Tibial nerve (tissue), 4 donors: ENCODE measurements at regions not wholly inside any gene's neighbourhood (a gene's known extent, or its start where the extent isn't known, plus 50 kb on each side); places are given as distances from the start of the nearest gene placed in this dataset.

Experiments
- DNase-seq, 2 donors: peaks; one replicate each; pipeline ENCODE4 v3.0.0-alpha.2; 2019; ENCODE audit warnings: low spot score in 2 of 2
- H3K27ac ChIP-seq, 4 donors: fragments of 200-600 bp; sonication (generic) in 3 of 4; one replicate each; pipeline ENCODE4 v1.5.1; 2017 to 2019; ENCODE audit warnings: mild to moderate bottlenecking in 1 of 4
- H3K27me3 ChIP-seq, 2 donors: fragments of 200-600 bp; sonication (generic) in 1 of 2; one replicate each; pipeline versions ENCODE4 v1.5.1 to v1.6.0; 2017 to 2019
- H3K36me3 ChIP-seq, 3 donors: fragments of 200-600 bp; sonication (generic); one replicate each; pipeline ENCODE4 v1.5.1; 2018 to 2019
- H3K4me1 ChIP-seq, 4 donors: fragments of 200-600 bp; sonication (generic) in 3 of 4; one replicate each; pipeline ENCODE4 v1.5.1; 2017 to 2019
- H3K4me3 ChIP-seq, 4 donors: fragments of 200-600 bp; sonication (generic) in 3 of 4; one replicate each; pipeline ENCODE4 v1.5.1; 2017 to 2019; ENCODE audit warnings: mild to moderate bottlenecking in 1 of 4, moderate library complexity in 1 of 4
- H3K9me3 ChIP-seq, 4 donors: fragments of 200-600 bp; sonication (generic) in 3 of 4; one replicate each; pipeline ENCODE4 v1.5.1; 2017 to 2019
- EP300 ChIP-seq, 2 donors: sonication (generic); formaldehyde crosslinking; IDR thresholded peaks; one replicate each; pipeline ENCODE4 v1.6.1; 2017; ENCODE audit warnings: antibody characterized with exemption in 2 of 2, mild to moderate bottlenecking in 1 of 2
- POLR2A ChIP-seq, 2 donors: fragments of 450-650 bp; IDR thresholded peaks; one replicate each; pipeline ENCODE4 v1.6.1; 2017; ENCODE audit warnings: antibody characterized with exemption in 2 of 2, mild to moderate bottlenecking in 2 of 2, moderate library complexity in 2 of 2
- WGBS, 2 donors: methylation state at CpG; one replicate each; pipeline ENCODE4 v1.1.5; 2018; 5-methylcytosine and 5-hydroxymethylcytosine counted together
- TF ChIP-seq, protein P1 (sequence below), 5 experiments: fragments of 200-600 bp in 3 of 5; fragments of 450-650 bp in 2 of 5; sonication (generic) in 3 of 5; IDR thresholded peaks; one replicate each; pipeline ENCODE4 v1.5.1; 2016 to 2019; ENCODE audit warnings: antibody characterized with exemption in 5 of 5, mild to moderate bottlenecking in 3 of 5, moderate library complexity in 2 of 5

DNA sequence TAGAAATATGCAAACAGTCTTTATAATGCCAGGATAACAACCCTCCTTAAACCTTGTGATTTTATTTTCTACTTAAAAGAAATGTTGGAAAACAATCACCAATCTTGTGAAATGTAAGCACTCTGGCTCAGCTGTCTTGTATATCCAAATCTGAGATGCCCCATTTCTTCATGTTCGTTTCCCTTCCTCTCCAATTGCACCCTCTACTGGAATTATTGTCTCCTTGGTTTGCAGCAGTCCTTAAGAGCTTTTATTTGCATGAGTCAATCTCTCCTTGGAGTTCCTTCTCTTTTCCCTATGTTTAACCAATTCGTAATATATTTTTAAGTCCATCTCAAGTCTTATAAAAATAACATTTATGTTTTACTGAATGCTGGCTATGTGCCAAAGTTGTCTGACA is 362.0 kb upstream of the CDH10 start:
- Histone ChIP-seq H3K9me3 (no peaks in the 10 kb centered on the region), H3K36me3 (no peaks in the 10 kb centered on the region), H3K4me1 (no peaks in the 10 kb centered on the region), H3K27ac (no peak overlapping the region), H3K4me3 (no peak overlapping the region), H3K27me3 (no peaks in the 10 kb centered on the region)
- no peak for DNase-seq
- TF ChIP-seq, protein P1, sequence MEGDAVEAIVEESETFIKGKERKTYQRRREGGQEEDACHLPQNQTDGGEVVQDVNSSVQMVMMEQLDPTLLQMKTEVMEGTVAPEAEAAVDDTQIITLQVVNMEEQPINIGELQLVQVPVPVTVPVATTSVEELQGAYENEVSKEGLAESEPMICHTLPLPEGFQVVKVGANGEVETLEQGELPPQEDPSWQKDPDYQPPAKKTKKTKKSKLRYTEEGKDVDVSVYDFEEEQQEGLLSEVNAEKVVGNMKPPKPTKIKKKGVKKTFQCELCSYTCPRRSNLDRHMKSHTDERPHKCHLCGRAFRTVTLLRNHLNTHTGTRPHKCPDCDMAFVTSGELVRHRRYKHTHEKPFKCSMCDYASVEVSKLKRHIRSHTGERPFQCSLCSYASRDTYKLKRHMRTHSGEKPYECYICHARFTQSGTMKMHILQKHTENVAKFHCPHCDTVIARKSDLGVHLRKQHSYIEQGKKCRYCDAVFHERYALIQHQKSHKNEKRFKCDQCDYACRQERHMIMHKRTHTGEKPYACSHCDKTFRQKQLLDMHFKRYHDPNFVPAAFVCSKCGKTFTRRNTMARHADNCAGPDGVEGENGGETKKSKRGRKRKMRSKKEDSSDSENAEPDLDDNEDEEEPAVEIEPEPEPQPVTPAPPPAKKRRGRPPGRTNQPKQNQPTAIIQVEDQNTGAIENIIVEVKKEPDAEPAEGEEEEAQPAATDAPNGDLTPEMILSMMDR (IDR thresholded peaks at IDR 0.05) = no peak
- no peak for TF ChIP-seq POLR2A (IDR thresholded peaks at IDR 0.05)
- TF ChIP-seq EP300 (IDR thresholded peaks at IDR 0.05) = no peak
- WGBS, 2 donors = 19 to 30% methylated on average over 2 of the region's 2 CpGs

DNA sequence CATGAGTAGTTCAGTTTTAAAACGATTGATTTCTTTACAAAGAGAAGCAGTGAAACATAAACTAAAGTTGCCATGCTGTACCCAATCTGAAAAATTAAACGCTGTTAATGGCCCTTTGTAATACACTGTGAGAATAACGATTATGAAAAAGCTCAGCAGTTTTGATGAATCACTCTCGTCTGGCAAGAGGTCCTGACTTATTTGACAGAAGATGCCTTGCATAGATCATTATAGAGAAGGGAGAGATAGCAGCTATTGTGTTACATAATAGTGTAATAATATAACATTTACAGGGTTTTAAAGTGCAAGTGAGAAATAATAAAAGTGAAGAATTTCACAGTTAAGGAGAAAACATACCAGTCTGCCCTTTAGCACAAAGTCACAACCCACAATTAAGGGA is 361.5 kb upstream of the CDH10 start:
- Histone ChIP-seq H3K9me3 (no peaks in the 10 kb centered on the region), H3K4me1 (no peaks in the 10 kb centered on the region), H3K36me3 (no peaks in the 10 kb centered on the region), H3K27me3 (no peaks in the 10 kb centered on the region), H3K4me3 (no peak overlapping the region), H3K27ac (no peak overlapping the region)
- 21 to 26% methylated on average over 4 of the region's 4 CpGs for WGBS, 2 donors
- TF ChIP-seq, protein P1 (IDR thresholded peaks at IDR 0.05) = no peak
- TF ChIP-seq POLR2A (IDR thresholded peaks at IDR 0.05) = no peak
- TF ChIP-seq EP300 (IDR thresholded peaks at IDR 0.05) = no peak
- no peak for DNase-seq

DNA sequence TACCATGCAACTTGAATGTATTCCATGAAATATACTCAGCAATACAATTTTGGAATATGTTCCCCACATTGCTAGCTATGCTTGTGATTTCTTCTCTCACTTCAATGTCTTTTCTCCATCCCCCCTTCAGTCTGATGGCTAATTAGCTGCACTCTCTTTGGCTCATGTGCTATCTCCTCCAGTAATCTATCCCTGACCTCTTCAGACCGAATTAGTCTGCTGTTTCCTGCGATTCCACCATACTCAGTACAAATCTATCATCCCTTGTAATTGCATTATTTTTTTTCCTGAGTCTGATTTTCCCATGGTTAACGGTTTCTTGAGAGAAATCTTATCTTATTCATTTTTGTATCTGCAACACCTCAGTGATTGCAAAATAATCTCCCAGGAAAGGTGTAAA is 360.7 kb upstream of the CDH10 start:
- H3K4me1 ChIP-seq = no peaks in the 10 kb centered on the region
- H3K4me3 ChIP-seq = no peak overlapping the region
- DNase-seq = no peak
- whole genome bisulfite sequencing, 2 donors = 53 to 68% methylated on average over 3 of the region's 3 CpGs
- no peaks in the 10 kb centered on the region for H3K9me3 ChIP-seq
- TF ChIP-seq EP300 (IDR thresholded peaks at IDR 0.05) (no peak), POLR2A (IDR thresholded peaks at IDR 0.05) (no peak)
- TF ChIP-seq, protein P1 (IDR thresholded peaks at IDR 0.05) = no peak
- no peak overlapping the region for H3K27ac ChIP-seq
- H3K27me3 ChIP-seq = no peaks in the 10 kb centered on the region
- H3K36me3 ChIP-seq = no peaks in the 10 kb centered on the region

DNA sequence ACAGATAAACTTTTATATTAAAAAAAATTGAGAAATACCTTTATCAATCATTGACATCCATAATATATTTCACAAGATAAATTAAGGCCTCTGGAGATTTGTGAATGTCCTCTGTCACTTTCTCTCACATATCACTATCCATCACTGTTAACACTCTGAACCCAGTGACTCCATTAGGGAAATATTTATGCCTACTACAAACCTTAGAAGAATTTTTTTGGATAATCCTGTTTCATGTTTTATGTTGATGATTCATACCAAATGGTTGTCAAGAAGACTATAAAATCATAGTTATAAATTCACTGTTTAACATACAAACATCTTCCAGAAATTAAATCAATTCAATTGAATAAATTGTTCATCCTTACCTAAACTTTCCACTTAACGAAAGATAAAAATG is 357.6 kb upstream of the CDH10 start:
- Histone ChIP-seq H3K4me1 (no peaks in the 10 kb centered on the region), H3K36me3 (no peaks in the 10 kb centered on the region), H3K9me3 (no peaks in the 10 kb centered on the region), H3K27me3 (no peaks in the 10 kb centered on the region), H3K4me3 (no peak overlapping the region), H3K27ac (no peak overlapping the region)
- 93 to 96% methylated on average over 1 of the region's 1 CpG for WGBS, 2 donors
- no peak for TF ChIP-seq POLR2A (IDR thresholded peaks at IDR 0.05)
- DNase-seq = no peak

DNA sequence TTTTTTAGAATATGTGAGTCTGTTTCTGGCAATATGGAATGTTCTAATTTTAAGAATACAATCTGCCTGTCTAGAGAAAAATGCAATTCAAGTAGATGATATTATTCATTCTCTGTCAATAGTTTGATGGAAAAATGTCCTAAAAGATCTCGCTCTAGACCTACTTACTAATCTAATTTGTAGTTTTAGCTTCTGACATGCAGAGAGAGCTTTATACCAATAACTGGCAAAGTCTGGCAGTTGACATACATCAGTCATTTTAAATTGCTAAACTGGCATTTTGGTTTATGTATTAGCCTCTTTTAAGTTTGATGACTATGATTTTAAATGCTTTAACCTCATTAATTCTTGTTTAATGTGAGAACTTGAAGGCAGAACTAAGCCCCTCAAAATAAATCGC is 355.0 kb upstream of the CDH10 start:
- no peak overlapping the region for H3K4me3 ChIP-seq
- H3K36me3 ChIP-seq = no peaks in the 10 kb centered on the region
- DNase-seq = no peak
- TF ChIP-seq, protein P1 (IDR thresholded peaks at IDR 0.05) = no peak
- TF ChIP-seq EP300 (IDR thresholded peaks at IDR 0.05) = no peak
- 89 to 90% methylated on average over 2 of the region's 2 CpGs for WGBS, 2 donors
- no peaks in the 10 kb centered on the region for H3K9me3 ChIP-seq
- no peaks in the 10 kb centered on the region for H3K4me1 ChIP-seq
- no peaks in the 10 kb centered on the region for H3K27me3 ChIP-seq
- no peak overlapping the region for H3K27ac ChIP-seq

DNA sequence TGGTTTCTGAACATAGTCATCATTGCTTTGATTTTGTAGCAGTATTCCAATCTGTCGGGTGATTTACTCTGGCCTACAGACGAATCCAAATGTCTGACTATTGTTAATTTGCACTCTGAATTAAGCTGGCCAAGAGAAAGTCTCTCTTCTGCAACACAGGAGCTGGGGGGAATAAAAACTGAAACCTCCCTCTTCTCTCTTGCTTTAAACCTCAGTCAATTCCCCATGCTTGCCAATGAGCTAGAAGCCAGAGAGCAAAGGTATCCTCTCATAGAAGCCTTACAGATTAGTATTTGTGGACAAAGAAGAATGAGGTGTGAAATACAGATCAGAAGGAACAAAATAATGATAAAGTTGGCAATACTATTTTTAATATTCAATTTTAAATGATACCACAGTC is 353.9 kb upstream of the CDH10 start:
- WGBS, 2 donors = 41 to 64% methylated on average over 2 of the region's 2 CpGs
- TF ChIP-seq, protein P1 (IDR thresholded peaks at IDR 0.05) = no peak
- no peak for TF ChIP-seq POLR2A (IDR thresholded peaks at IDR 0.05)
- no peak for TF ChIP-seq EP300 (IDR thresholded peaks at IDR 0.05)
- Histone ChIP-seq H3K4me1 (no peaks in the 10 kb centered on the region), H3K9me3 (no peaks in the 10 kb centered on the region), H3K27me3 (no peaks in the 10 kb centered on the region), H3K4me3 (no peak overlapping the region), H3K27ac (no peak overlapping the region), H3K36me3 (no peaks in the 10 kb centered on the region)
- DNase-seq = no peak
